HG02852 (cell line): ENCODE measurements at regions not wholly inside any gene's neighbourhood (a gene's known extent, or its start where the extent isn't known, plus 50 kb on each side); places are given as distances from the start of the nearest gene placed in this dataset.

Source experiments
- ATAC-seq: cut with Tn5 transposase; IDR thresholded peaks from one replicate; pipeline ENCODE4 v1.9.1; 2021; ENCODE audit warnings: mild to moderate bottlenecking, moderate library complexity; ENCODE audit not compliant: unreplicated experiment

GRCh38 chr7:130958846-130959245 lies 224.8 kb upstream of the KLF14 start:
- ATAC-seq = no peak

GRCh38 chr7:130959743-130960207 lies 225.8 kb upstream of the KLF14 start:
- ATAC-seq = no peak

GRCh38 chr7:130960208-130960988 lies 226.4 kb upstream of the KLF14 start:
- ATAC-seq = peak; percentile 31

- peak; percentile 74 for ATAC-seq
Measured at GRCh38 chr7:130961128-130961601, 227.2 kb upstream of the KLF14 start.

GRCh38 chr7:130962109-130962508 lies 228.1 kb upstream of the KLF14 start:
- no peak for ATAC-seq

GRCh38 chr7:130963339-130963738 lies 229.3 kb upstream of the KLF14 start:
- ATAC-seq = no peak

- ATAC-seq = no peak
Measured at GRCh38 chr7:130965515-130965914, 231.5 kb upstream of the KLF14 start.

GRCh38 chr7:130966246-130967009 lies 232.4 kb upstream of the KLF14 start:
- peak; percentile 58 for ATAC-seq

- no peak for ATAC-seq
Measured at GRCh38 chr7:130970196-130970595, 236.2 kb upstream of the KLF14 start.

GRCh38 chr7:130970696-130971095 lies 236.7 kb upstream of the KLF14 start:
- no peak for ATAC-seq

GRCh38 chr7:130971297-130971696 lies 237.3 kb upstream of the KLF14 start:
- no peak for ATAC-seq

GRCh38 chr7:130972201-130972600 lies 238.2 kb upstream of the KLF14 start:
- no peak for ATAC-seq

GRCh38 chr7:130973637-130974036 lies 239.6 kb upstream of the KLF14 start:
- ATAC-seq = no peak

- ATAC-seq = no peak
Measured at GRCh38 chr7:130974169-130974568, 240.2 kb upstream of the KLF14 start.

- no peak for ATAC-seq
Measured at GRCh38 chr7:130974794-130975193, 240.8 kb upstream of the KLF14 start.

GRCh38 chr7:130975731-130976130 lies 241.7 kb upstream of the KLF14 start:
- no peak for ATAC-seq

- no peak for ATAC-seq
Measured at GRCh38 chr7:130982160-130982638, 248.2 kb upstream of the KLF14 start.

GRCh38 chr7:130982651-130983050 lies 248.6 kb upstream of the KLF14 start:
- ATAC-seq = no peak

- ATAC-seq = no peak
Measured at GRCh38 chr7:130985361-130985760, 251.4 kb upstream of the KLF14 start.

GRCh38 chr7:130986261-130986690 lies 252.3 kb upstream of the KLF14 start:
- ATAC-seq = no peak

GRCh38 chr7:130987092-130987491 lies 253.1 kb upstream of the KLF14 start:
- no peak for ATAC-seq

GRCh38 chr7:130988443-130988842 lies 254.4 kb upstream of the KLF14 start:
- ATAC-seq = no peak
